Stimulated activated naive CD8-positive, alpha-beta T cell treated with anti-CD3 and anti-CD28 coated beads, Interleukin-15, Interleukin-2, amounts not matched to agents 100 ng/mL and 50 ng/mL, for 24 hours (primary cell): ENCODE measurements at regions not wholly inside any gene's neighbourhood (a gene's known extent, or its start where the extent isn't known, plus 50 kb on each side); places are given as distances from the start of the nearest gene placed in this dataset.
"Not testable (repeated sequence)": the region's sequence is repeated elsewhere in the genome, so short reads cannot be mapped to it uniquely, and the experiment has no call there.

ENCODE experiments used
- H3K27ac Mint-ChIP-seq: one replicate; pipeline ENCODE4 v1.8.0; 2021; ENCODE audit warnings: mild to moderate bottlenecking, mixed read lengths
- H3K27me3 Mint-ChIP-seq: one replicate; pipeline ENCODE4 v1.8.0; 2021; ENCODE audit warnings: mixed read lengths
- H3K36me3 Mint-ChIP-seq: one replicate; pipeline ENCODE4 v1.8.0; 2021; ENCODE audit warnings: low read depth, mixed read lengths
- H3K4me1 Mint-ChIP-seq: one replicate; pipeline ENCODE4 v1.8.0; 2021; ENCODE audit warnings: low read depth, mixed read lengths
- H3K4me3 Mint-ChIP-seq: one replicate; pipeline ENCODE4 v1.8.0; 2021; ENCODE audit warnings: mild to moderate bottlenecking, mixed read lengths
- H3K9me3 Mint-ChIP-seq: one replicate; pipeline ENCODE4 v1.8.0; 2021; ENCODE audit warnings: mixed read lengths

DNA sequence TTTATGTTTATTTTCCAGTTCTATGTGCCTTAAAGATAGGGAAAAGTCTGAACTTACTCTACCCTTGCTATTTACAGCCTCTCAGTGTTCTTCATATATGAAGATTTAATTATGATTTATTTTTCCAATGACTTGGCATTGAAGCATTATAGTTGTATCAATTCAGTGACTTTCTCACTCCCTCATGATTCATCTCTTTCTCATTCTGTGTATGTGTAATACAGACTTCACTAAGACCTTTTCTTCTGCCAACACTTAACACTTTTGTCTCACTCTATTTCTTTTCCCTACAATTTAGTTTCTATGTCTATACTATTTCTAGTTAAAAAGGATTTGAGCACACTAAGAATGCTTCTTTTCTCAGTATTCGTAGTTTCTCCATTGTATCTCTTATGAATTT is 1470.3 kb upstream of the ACVR2A start:
- no peaks in the 10 kb centered on the region for H3K4me1 Mint-ChIP-seq
- no peaks in the 10 kb centered on the region for H3K27me3 Mint-ChIP-seq
- H3K27ac Mint-ChIP-seq = no peak overlapping the region

DNA sequence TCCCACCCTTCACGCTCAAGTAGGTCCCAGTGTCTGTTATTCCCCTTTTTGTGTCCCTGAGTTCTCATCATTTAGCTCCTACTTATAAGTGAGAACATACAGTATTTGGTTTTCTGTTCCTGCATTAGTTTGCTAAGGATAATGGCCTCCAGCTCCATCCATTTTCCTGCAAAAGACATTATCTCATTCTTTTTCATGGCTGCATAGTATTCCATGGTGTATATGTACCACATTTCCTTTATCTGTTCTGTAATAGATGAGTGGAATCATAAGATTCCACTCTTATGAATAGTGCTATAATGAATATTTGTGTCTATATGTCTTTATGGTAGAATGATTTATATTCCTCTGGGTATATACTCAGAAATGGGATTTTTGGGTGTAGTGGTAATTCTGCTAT is 1473.5 kb upstream of the ACVR2A start:
- not testable (repeated sequence) for H3K36me3 Mint-ChIP-seq, H3K4me3 Mint-ChIP-seq, H3K4me1 Mint-ChIP-seq, H3K27me3 Mint-ChIP-seq, H3K27ac Mint-ChIP-seq
- peaks cover 16% of the 10 kb centered on the region for H3K9me3 Mint-ChIP-seq

More for the DNA sequence above, 1470.3 kb upstream of the ACVR2A start:
- Mint-ChIP-seq H3K9me3 (peaks cover 16% of the 10 kb centered on the region), H3K4me3 (no peak overlapping the region), H3K36me3 (no peaks in the 10 kb centered on the region)

DNA sequence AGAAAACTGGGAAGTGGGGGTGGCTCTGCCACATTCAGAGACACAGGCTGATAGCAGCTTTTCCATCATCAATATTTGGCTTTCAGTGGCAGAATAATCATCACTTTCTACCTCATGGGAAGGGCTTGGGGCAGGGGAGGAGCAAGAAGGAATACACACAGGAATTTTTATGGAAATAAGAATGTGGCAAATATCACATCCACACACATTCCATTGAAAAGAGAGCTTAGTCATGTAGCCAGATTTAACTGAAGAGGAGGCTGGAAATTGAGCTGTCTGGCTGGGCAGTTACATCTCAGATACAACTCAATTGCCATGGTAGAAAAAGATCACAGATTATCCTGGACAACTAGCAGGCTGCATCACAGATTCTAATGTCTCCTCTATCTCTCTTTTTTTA is 1474.0 kb upstream of the ACVR2A start:
- no peak overlapping the region for H3K4me3 Mint-ChIP-seq
- no peaks in the 10 kb centered on the region for H3K27me3 Mint-ChIP-seq
- no peak overlapping the region for H3K27ac Mint-ChIP-seq
- H3K36me3 Mint-ChIP-seq = no peaks in the 10 kb centered on the region
- peaks cover 16% of the 10 kb centered on the region for H3K9me3 Mint-ChIP-seq
- no peaks in the 10 kb centered on the region for H3K4me1 Mint-ChIP-seq

DNA sequence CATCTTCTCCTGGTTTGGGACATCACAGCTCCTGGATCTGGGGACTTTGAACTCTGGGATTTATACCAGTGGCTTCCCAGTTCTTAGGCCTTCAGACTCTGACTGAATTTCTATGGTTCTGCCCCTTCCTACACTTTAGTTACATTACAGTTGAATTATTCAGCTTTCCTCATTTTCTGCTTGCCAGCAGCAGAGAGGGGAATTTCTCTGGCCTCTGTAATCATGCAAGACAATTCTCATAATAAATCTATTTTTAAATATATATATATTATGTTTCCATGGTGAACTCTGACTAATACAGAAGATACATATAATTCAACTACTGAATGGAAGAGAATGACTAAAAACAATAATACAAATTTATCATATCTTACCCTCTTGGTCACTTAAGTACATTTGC is 1478.6 kb upstream of the ACVR2A start:
- Mint-ChIP-seq H3K4me1 (no peaks in the 10 kb centered on the region), H3K36me3 (no peaks in the 10 kb centered on the region), H3K27me3 (no peaks in the 10 kb centered on the region), H3K4me3 (no peak overlapping the region), H3K9me3 (peaks cover 14% of the 10 kb centered on the region), H3K27ac (no peak overlapping the region)

DNA sequence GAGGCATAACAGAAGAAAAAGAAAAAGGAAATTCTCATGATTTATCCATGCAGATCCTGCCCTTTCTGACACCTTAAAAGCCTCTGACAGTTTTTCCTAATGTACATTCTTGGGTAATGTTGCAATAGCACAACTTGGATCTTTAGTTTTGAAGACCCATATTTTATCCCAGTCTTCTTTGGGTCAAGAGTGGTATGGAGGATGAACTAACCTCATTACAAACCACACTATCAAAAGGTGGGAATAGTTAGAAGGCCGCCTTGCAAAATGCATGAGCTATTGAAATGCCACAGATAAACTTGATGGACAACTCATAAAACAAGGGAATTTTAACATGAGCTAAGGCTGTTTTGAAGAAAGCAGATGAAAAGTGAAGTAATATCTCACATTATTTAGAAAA is 1479.8 kb upstream of the ACVR2A start:
- Mint-ChIP-seq H3K4me3 (no peak overlapping the region), H3K36me3 (no peaks in the 10 kb centered on the region), H3K9me3 (peaks cover 6% of the 10 kb centered on the region), H3K4me1 (no peaks in the 10 kb centered on the region), H3K27me3 (no peaks in the 10 kb centered on the region), H3K27ac (no peak overlapping the region)

DNA sequence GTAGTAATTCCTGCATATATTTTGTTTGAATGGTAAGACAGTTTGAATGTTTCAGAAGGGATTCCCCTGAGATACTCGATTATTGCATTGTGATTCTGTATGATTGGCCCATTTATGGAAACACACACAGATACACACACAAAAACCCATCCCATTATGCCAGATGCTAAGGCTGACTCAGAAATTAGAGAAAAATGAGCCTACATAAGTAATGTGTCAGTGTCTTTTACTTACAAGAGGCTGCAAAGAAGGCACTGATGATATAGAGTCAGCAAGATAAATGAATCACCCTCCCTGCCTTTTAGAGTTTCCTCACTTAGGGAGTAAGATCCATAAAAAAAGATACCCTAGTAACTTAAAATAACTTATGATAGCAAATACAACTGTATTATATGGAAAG is 1481.1 kb upstream of the ACVR2A start:
- H3K9me3 Mint-ChIP-seq = peaks cover 6% of the 10 kb centered on the region
- H3K36me3 Mint-ChIP-seq = no peaks in the 10 kb centered on the region
- H3K27me3 Mint-ChIP-seq = no peaks in the 10 kb centered on the region
- H3K4me1 Mint-ChIP-seq = no peaks in the 10 kb centered on the region
- no peak overlapping the region for H3K4me3 Mint-ChIP-seq
- H3K27ac Mint-ChIP-seq = no peak overlapping the region

DNA sequence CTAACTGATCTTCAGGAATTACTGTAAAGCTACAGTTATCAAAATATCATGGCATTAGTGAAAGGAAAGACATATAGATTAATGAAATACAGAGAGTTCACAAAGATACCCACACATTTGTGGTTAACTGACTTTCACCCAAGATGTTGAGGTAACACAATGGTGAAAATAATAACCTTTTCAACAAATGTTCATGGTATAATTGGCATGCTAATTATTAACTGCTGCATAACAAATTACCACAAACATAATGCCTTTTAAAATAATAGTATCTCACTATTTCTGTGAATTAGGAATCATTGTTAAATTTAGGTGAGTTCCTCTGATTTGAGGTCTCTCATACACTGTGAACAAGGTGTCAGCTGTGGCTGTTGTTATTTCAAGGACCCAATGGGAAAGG is 1493.1 kb upstream of the ACVR2A start:
- Mint-ChIP-seq H3K4me1 (no peaks in the 10 kb centered on the region), H3K27ac (no peak overlapping the region), H3K9me3 (peaks cover 8% of the 10 kb centered on the region), H3K27me3 (no peaks in the 10 kb centered on the region), H3K4me3 (no peak overlapping the region), H3K36me3 (no peaks in the 10 kb centered on the region)

DNA sequence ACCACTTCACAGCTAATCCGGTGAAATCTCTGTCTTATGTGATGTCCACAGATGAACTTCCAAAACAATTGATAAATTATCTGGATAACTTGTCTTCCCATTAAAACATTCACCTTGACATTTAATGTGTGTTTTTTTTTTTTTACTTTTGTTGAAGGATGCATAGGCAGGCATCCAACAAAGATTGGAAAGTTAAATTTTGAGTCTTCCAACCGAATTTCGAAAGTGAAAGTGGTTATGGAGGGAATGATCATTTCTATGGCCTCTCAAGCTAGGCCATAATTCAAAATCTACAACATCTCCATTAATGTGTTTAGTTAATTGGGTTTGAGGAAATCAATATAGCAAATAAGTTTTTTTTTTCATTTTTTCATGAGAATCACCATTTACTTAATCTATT is 1495.5 kb upstream of the ACVR2A start:
- H3K4me1 Mint-ChIP-seq = no peaks in the 10 kb centered on the region
- H3K4me3 Mint-ChIP-seq = no peak overlapping the region
- no peaks in the 10 kb centered on the region for H3K36me3 Mint-ChIP-seq
- H3K27ac Mint-ChIP-seq = no peak overlapping the region
- peaks cover 8% of the 10 kb centered on the region for H3K9me3 Mint-ChIP-seq
- no peaks in the 10 kb centered on the region for H3K27me3 Mint-ChIP-seq

DNA sequence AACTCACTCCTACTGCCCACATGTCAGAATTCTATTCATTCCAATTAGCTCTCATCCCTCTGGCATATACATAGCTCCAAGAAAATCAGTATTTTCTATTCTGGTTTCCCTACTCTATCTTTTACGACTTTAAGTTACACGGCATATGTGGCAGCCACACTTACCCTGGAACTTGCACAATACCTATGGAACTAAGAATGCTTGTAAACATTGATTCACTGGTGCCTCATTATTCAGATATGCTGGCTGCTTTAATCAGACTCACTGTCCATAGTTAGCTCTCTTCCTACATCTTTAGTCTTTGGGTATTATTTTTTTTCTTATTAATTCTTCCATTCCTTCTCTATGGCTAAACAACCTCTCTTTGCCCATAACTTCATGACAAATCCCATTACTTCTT is 1519.9 kb upstream of the ACVR2A start:
- H3K4me3 Mint-ChIP-seq = no peak overlapping the region

DNA sequence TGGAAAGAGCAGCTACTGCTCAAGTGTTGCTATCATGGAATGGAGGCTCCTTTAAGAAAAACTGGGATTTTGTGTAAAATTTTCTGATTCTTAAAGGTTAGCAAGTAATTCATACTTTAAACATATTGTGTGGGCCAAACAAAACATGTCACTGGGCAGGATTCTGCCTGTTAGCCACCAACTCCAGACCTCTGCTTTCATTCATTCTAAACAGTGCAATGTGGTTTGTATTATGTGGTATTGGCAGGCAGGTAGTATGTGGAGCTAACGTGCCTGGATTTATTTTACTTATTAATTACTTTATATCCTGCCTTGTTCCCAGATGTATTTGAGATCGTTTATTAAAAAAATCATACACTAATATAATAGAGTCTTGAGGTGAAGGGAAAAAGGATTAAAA is 1521.3 kb upstream of the ACVR2A start:
- H3K4me3 Mint-ChIP-seq = no peak overlapping the region
- peaks cover 8% of the 10 kb centered on the region for H3K9me3 Mint-ChIP-seq
- no peaks in the 10 kb centered on the region for H3K36me3 Mint-ChIP-seq
- no peaks in the 10 kb centered on the region for H3K27me3 Mint-ChIP-seq
- H3K4me1 Mint-ChIP-seq = no peaks in the 10 kb centered on the region
- H3K27ac Mint-ChIP-seq = no peak overlapping the region

More for the DNA sequence above, 1519.9 kb upstream of the ACVR2A start:
- no peak overlapping the region for H3K27ac Mint-ChIP-seq
- H3K27me3 Mint-ChIP-seq = no peaks in the 10 kb centered on the region
- H3K4me1 Mint-ChIP-seq = no peaks in the 10 kb centered on the region
- H3K36me3 Mint-ChIP-seq = no peaks in the 10 kb centered on the region
- peaks cover 8% of the 10 kb centered on the region for H3K9me3 Mint-ChIP-seq

DNA sequence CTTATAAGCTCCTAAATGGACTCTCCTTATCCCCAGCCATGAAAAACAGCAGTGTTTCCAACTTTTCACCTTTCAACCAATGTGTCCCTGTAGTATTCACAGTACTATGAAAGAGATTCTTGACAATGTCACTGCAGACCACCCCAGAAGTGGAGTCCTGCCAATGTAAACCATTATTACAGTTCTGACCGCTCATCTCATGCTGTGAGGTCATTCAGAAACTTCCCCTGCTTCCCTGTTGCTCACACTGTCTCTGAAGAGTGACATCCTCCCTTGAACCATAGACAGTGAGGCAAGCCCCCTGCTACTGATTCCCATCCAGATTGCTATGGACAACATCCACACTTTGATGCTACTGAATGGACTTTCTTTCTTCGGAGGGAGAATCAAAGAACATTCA is 1523.7 kb upstream of the ACVR2A start:
- Mint-ChIP-seq H3K4me1 (no peaks in the 10 kb centered on the region), H3K27me3 (no peaks in the 10 kb centered on the region), H3K9me3 (peaks cover 4% of the 10 kb centered on the region), H3K27ac (no peak overlapping the region), H3K36me3 (no peaks in the 10 kb centered on the region), H3K4me3 (no peak overlapping the region)

DNA sequence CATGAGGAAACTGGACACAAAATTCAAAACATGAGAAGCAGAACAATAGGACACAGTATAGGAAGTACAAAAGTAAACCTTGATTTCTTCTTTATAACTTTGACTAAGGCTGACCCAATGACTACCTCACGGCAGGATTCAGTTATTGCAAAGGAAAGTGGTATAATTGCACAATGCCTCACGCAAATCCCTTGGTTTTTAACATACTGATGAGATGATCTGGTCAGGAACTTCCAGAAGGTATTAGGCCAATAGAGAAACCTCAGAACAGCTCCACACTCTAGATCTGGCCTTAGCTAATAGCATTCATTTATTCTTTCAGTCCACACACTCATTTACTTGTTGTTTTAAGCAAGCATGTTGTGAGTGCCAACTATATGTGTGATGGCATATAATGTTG is 1526.9 kb upstream of the ACVR2A start:
- Mint-ChIP-seq H3K36me3 (no peaks in the 10 kb centered on the region), H3K27me3 (no peaks in the 10 kb centered on the region), H3K27ac (no peak overlapping the region), H3K4me1 (no peaks in the 10 kb centered on the region), H3K9me3 (peaks cover 4% of the 10 kb centered on the region), H3K4me3 (no peak overlapping the region)

DNA sequence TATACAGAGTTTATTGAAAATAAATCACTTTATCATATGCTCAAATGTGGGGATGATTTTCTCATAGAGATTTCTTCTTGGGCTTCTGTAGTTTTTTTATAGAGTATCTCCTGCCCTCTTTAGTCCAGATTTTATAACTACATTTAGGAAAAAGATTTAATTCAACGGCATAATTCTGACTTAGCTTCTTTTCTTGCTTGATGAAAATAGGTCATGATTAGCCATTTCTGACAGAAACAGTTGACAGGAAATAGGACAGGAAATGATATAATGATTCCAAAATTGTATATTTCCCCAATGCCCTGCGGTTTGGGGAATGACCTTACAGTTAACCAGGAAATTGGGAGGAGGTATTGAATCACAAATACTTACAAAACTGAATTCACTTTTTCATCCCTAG is 1531.9 kb upstream of the ACVR2A start:
- Mint-ChIP-seq H3K9me3 (no peaks in the 10 kb centered on the region), H3K27me3 (no peaks in the 10 kb centered on the region), H3K4me1 (no peaks in the 10 kb centered on the region), H3K36me3 (no peaks in the 10 kb centered on the region), H3K27ac (no peak overlapping the region), H3K4me3 (no peak overlapping the region)

DNA sequence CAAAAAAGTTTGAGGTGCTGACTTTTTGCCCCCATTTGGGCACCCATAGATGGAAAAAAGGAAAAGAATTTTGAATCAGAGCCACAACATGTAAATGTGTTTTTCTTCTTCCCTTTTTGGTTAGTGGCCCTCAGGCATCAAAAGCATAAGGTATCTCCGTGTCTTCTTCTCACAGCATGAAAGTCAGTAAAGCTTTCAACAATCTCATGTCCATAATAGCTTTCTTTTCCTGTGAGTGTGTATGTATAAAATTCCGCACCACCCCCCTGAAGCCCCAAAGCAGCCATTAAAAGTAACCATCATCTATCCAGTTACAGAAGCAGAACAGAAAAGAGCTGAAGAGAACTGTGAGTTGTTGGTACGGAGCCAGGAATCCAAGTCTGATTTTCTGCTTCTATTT is 1539.7 kb upstream of the ACVR2A start:
- H3K36me3 Mint-ChIP-seq = no peaks in the 10 kb centered on the region
- H3K27ac Mint-ChIP-seq = no peak overlapping the region
- peaks cover 21% of the 10 kb centered on the region for H3K9me3 Mint-ChIP-seq
- no peaks in the 10 kb centered on the region for H3K4me1 Mint-ChIP-seq
- H3K4me3 Mint-ChIP-seq = no peak overlapping the region
- no peaks in the 10 kb centered on the region for H3K27me3 Mint-ChIP-seq

DNA sequence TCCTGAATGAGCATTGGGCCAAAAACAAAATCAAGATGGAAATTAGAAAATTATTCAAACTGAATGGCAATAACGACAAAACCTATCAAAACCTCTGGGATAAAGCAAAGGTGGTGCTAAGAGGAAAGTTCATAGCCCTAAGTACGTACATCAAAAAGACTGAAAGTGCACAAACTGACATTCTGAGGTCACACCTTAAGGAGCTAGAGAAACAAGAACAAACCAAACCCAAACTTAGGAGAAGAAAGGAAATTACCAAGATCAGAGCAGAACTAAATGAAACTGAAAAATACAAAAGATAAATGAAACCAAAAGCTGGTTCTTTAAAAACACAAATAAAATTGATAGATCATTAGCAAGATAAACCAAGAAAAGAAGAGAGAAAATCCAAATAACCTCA is 1543.5 kb upstream of the ACVR2A start:
- peaks cover 29% of the 10 kb centered on the region for H3K9me3 Mint-ChIP-seq
- H3K36me3 Mint-ChIP-seq = no peaks in the 10 kb centered on the region
- no peaks in the 10 kb centered on the region for H3K4me1 Mint-ChIP-seq
- no peak overlapping the region for H3K4me3 Mint-ChIP-seq
- H3K27me3 Mint-ChIP-seq = no peaks in the 10 kb centered on the region
- no peak overlapping the region for H3K27ac Mint-ChIP-seq

DNA sequence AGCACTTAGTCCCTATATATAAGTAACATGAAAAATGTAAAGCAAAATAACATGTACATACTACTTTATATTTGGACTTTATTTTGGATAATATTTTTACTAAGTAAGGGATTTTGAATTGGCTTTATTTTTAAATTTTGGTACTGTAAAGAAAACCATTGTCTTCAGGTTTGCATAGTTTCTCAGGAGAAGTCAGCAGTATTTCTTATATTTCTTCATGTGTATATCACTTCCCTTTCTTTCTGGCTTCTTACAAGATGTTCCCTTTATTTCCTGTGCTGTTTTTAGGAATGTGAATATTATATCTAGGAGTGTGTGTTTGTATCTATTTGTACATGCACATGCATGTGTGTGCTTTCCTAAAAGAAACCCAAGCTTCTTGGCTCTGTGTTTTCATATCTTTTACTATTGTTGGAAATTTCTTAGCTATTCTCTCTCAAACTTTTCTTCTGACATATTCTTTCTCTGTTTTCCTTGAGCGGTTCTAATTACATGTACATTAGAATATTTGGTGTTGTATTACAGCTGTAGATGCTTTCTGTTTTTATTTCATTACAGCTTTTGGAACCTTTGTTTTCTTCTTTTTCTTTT is 1549.7 kb upstream of the ACVR2A start:
- H3K9me3 Mint-ChIP-seq = peaks cover 12% of the 10 kb centered on the region
- no peak overlapping the region for H3K27ac Mint-ChIP-seq
- H3K27me3 Mint-ChIP-seq = no peaks in the 10 kb centered on the region
- no peak overlapping the region for H3K4me3 Mint-ChIP-seq
- H3K4me1 Mint-ChIP-seq = no peaks in the 10 kb centered on the region
- H3K36me3 Mint-ChIP-seq = no peaks in the 10 kb centered on the region
